SK-N-MC (cell line): ENCODE measurements at regions not wholly inside any gene's neighbourhood (a gene's known extent, or its start where the extent isn't known, plus 50 kb on each side); places are given as distances from the start of the nearest gene placed in this dataset.
"Not testable (repeated sequence)": the region's sequence is repeated elsewhere in the genome, so short reads cannot be mapped to it uniquely, and the experiment has no call there.

ENCODE experiments used
- DNase-seq: peaks from one replicate; pipeline ENCODE4 v3.0.0-alpha.2; 2011; ENCODE audit warnings: low read depth, low spot score
- H3K27ac ChIP-seq: fragments of 200-600 bp; sonication (generic); 2 replicates; pipeline ENCODE4 v1.5.1; 2016; ENCODE audit warnings: mixed run types
- H3K36me3 ChIP-seq: fragments of 200-600 bp; sonication (generic); 2 replicates; pipeline ENCODE4 v1.6.1; 2017; ENCODE audit warnings: antibody characterized with exemption, low read length, mixed read lengths; ENCODE audit not compliant: insufficient read depth
- H3K4me3 ChIP-seq: fragments of 200-600 bp; sonication (generic); 2 replicates; pipeline ENCODE4 v1.5.1; 2016
- H3K9ac ChIP-seq: fragments of 200-600 bp; sonication (generic); 2 replicates; pipeline ENCODE4 v1.8.0; 2017; ENCODE audit warnings: mixed run types, mixed read lengths; ENCODE audit not compliant: insufficient read length
- H3K9me3 ChIP-seq: fragments of 200-600 bp; sonication (generic); 2 replicates; pipeline ENCODE4 v1.6.1; 2017; ENCODE audit warnings: low read depth, mild to moderate bottlenecking, antibody characterized with exemption, low read length, moderate library complexity, mixed read lengths
- EZH2 ChIP-seq: fragments of 200-600 bp; sonication (generic); IDR thresholded peaks from one replicate; pipeline ENCODE4 v1.6.1; 2017; ENCODE audit warnings: antibody characterized with exemption
- FOXP2 ChIP-seq: optimal IDR thresholded peaks from 2 replicates; pipeline ENCODE3; 2011; ENCODE audit warnings: mild to moderate bottlenecking, moderate library complexity; ENCODE audit not compliant: insufficient read depth; ENCODE audit errors: extremely low read length, control extremely low read depth
- POLR2AphosphoS5 ChIP-seq: IDR thresholded peaks from 2 replicates; pipeline ENCODE4 v1.6.1; 2012; ENCODE audit warnings: mild to moderate bottlenecking, low read depth, low read length, borderline replicate concordance

GRCh38 chr6:170003027-170003426 lies 251.6 kb downstream of the ERMARD start:
- no peak for DNase-seq
- H3K36me3 ChIP-seq = no peaks in the 10 kb centered on the region
- H3K9ac ChIP-seq = no peak overlapping the region
- H3K27ac ChIP-seq = no peak overlapping the region
- no peaks in the 10 kb centered on the region for H3K9me3 ChIP-seq
- H3K4me3 ChIP-seq = no peak overlapping the region
- TF ChIP-seq FOXP2 = no peak
- no peak for TF ChIP-seq POLR2AphosphoS5
- no peak for TF ChIP-seq EZH2

- not testable (repeated sequence) for DNase-seq, H3K9me3 ChIP-seq, H3K4me3 ChIP-seq, H3K9ac ChIP-seq, H3K27ac ChIP-seq, H3K36me3 ChIP-seq
These were observed 250.4 kb downstream of the ERMARD start for GRCh38 chr6:170001782-170002181.

DNA sequence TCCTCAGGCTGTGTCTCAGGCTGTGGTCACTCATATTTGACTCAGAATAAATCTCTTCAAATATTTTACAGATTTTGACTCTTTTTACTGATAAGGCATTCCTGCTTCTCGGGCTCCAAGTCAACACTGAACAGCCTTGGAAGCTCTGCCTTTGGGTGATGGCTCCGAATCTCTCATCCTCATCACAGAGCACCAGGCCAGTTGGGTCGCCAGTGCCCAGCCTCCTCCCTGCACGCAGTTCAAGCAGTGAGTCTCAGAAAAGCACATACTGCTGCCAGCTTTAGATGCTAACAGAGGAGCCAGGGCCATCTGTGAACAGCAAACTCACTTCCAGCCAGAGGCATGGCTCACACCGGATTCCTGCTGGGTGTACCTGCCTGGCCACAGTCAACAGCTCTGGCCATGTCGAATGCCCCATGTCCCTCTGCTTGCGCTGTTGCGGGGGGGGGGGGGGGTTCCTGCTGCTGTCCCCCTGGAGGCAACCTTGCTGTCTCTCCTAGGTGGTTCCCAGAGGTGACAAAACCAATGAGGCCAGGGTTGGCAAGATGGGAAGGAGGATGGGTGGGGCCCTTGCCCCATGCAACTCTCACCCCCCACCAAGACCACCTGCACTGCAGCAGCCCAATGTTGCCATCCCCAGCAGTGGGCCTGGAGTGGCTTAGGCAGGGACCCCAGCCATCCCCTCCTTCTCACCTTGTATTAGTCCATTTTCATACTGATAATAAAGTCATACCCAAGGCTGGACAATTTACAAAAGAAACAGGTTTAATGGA lies 248.8 kb downstream of the ERMARD start:
- no peak overlapping the region for H3K27ac ChIP-seq
- no peak overlapping the region for H3K4me3 ChIP-seq
- H3K9ac ChIP-seq = no peak overlapping the region
- TF ChIP-seq EZH2 = no peak
- TF ChIP-seq POLR2AphosphoS5 = no peak
- no peak for TF ChIP-seq FOXP2
- DNase-seq = no peak
- no peaks in the 10 kb centered on the region for H3K9me3 ChIP-seq
- H3K36me3 ChIP-seq = no peaks in the 10 kb centered on the region

- Histone ChIP-seq H3K9ac (no peak overlapping the region), H3K9me3 (no peaks in the 10 kb centered on the region), H3K4me3 (no peak overlapping the region), H3K27ac (no peak overlapping the region), H3K36me3 (no peaks in the 10 kb centered on the region)
- no peak for TF ChIP-seq POLR2AphosphoS5
- TF ChIP-seq EZH2 = no peak
- no peak for TF ChIP-seq FOXP2
- no peak for DNase-seq
These were observed 247.9 kb downstream of the ERMARD start for GRCh38 chr6:169999367-169999766.

- TF ChIP-seq FOXP2 (no peak), POLR2AphosphoS5 (no peak), EZH2 (no peak)
- DNase-seq = no peak
- Histone ChIP-seq H3K9me3 (no peaks in the 10 kb centered on the region), H3K9ac (no peak overlapping the region), H3K4me3 (no peak overlapping the region), H3K36me3 (no peaks in the 10 kb centered on the region), H3K27ac (no peak overlapping the region)
These were observed 247.0 kb downstream of the ERMARD start for GRCh38 chr6:169998457-169998856.

- no peak overlapping the region for H3K9ac ChIP-seq
- H3K9me3 ChIP-seq = no peaks in the 10 kb centered on the region
- no peak for DNase-seq
- no peak for TF ChIP-seq FOXP2
- no peak for TF ChIP-seq EZH2
- TF ChIP-seq POLR2AphosphoS5 = no peak
- no peak overlapping the region for H3K27ac ChIP-seq
- no peaks in the 10 kb centered on the region for H3K36me3 ChIP-seq
- H3K4me3 ChIP-seq = no peak overlapping the region
These were observed 246.5 kb downstream of the ERMARD start for GRCh38 chr6:169997930-169998218.

DNA sequence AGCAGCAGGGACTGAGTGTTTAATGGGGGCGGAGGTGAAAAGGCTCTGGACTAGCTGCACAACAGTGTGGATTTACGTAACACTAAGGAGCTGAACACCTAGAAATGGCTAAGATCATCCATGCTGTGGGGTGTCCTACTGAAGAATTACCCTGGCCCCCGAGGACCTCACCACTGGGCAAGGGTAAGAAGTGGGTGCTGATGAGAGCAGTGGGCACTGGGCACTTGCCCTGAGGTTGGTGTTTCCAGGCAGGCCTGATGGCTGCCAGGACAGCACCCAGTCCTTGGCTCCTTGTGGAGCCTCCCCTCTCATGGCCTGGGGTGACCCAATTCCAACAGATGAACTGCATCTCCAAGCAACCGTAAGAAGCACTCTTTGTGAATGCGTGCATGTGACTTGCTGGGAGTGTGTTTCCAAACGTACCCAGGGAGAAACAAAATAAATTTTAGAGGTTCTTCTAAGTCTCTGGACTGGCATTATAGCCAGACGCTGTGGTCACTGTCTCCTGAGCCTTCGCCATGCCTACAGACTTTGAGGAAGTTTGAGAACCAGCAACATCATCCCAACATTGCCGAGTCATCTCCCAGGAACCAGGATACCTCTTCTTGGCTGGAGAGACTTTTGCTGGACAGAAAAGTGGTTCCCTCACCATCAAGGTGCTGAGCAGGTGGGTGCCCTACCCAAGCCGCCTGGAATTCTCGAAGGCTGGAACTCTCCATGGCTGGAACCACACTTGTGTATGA lies 245.9 kb downstream of the ERMARD start:
- H3K9me3 ChIP-seq = no peaks in the 10 kb centered on the region
- H3K27ac ChIP-seq = no peak overlapping the region
- no peaks in the 10 kb centered on the region for H3K36me3 ChIP-seq
- H3K4me3 ChIP-seq = no peak overlapping the region
- DNase-seq = no peak
- no peak for TF ChIP-seq POLR2AphosphoS5
- no peak overlapping the region for H3K9ac ChIP-seq

GRCh38 chr6:169996378-169997051 lies 245.1 kb downstream of the ERMARD start:
- no peak overlapping the region for H3K27ac ChIP-seq
- no peak for DNase-seq
- TF ChIP-seq FOXP2 (no peak), EZH2 (no peak), POLR2AphosphoS5 (no peak)
- H3K9me3 ChIP-seq = no peaks in the 10 kb centered on the region
- no peak overlapping the region for H3K4me3 ChIP-seq
- no peaks in the 10 kb centered on the region for H3K36me3 ChIP-seq
- no peak overlapping the region for H3K9ac ChIP-seq

GRCh38 chr6:169994739-169995138 lies 243.3 kb downstream of the ERMARD start:
- no peak for TF ChIP-seq EZH2
- TF ChIP-seq POLR2AphosphoS5 = no peak
- no peak for TF ChIP-seq FOXP2

More at GRCh38 chr6:169994739-169995138, 243.3 kb downstream of the ERMARD start:
- Histone ChIP-seq H3K4me3 (no peak overlapping the region), H3K36me3 (no peaks in the 10 kb centered on the region), H3K9ac (no peak overlapping the region), H3K27ac (no peak overlapping the region), H3K9me3 (no peaks in the 10 kb centered on the region)
- DNase-seq = no peak
